Lower lobe of right lung (tissue), 2 donors: ENCODE measurements at regions not wholly inside any gene's neighbourhood (a gene's known extent, or its start where the extent isn't known, plus 50 kb on each side); places are given as distances from the start of the nearest gene placed in this dataset.

Experiments used
- ATAC-seq, 2 donors: fragments of 200-7000 bp; cut with Tn5 transposase; one replicate each; pipeline ENCODE4 v1.9.1; 2020 to 2022; ENCODE audit warnings: mild to moderate bottlenecking in 2 of 2, moderate library complexity in 2 of 2
- DNase-seq: peaks from one replicate; pipeline ENCODE4 v3.0.0-alpha.2; 2020
- H3K27ac ChIP-seq: fragments of 200-600 bp; one replicate; pipeline ENCODE4 v1.8.0; 2022
- H3K27me3 ChIP-seq: fragments of 200-600 bp; one replicate; pipeline ENCODE4 v1.8.0; 2022; ENCODE audit warnings: low read depth
- H3K36me3 ChIP-seq: fragments of 200-600 bp; one replicate; pipeline ENCODE4 v1.8.0; 2022; ENCODE audit warnings: mild to moderate bottlenecking
- H3K4me1 ChIP-seq: fragments of 200-600 bp; one replicate; pipeline ENCODE4 v1.8.0; 2022
- H3K4me3 ChIP-seq: fragments of 200-600 bp; one replicate; pipeline ENCODE4 v1.8.0; 2022; ENCODE audit warnings: mild to moderate bottlenecking
- H3K9me3 ChIP-seq: fragments of 200-600 bp; one replicate; pipeline ENCODE4 v1.8.0; 2022
- CTCF ChIP-seq: fragments of 200-600 bp; IDR thresholded peaks from one replicate; pipeline ENCODE4 v1.8.0; 2022; ENCODE audit warnings: antibody characterized with exemption, mild to moderate bottlenecking
- intact Hi-C: fragments of 100-400 bp; cut with DNase I; formaldehyde crosslinking; loops from one replicate; pipeline ENCODE4 v1.11.0; 2022
- donor health status: DM: no; HTN: yes; CAD: no; lungs with severe emphysema.

DNA sequence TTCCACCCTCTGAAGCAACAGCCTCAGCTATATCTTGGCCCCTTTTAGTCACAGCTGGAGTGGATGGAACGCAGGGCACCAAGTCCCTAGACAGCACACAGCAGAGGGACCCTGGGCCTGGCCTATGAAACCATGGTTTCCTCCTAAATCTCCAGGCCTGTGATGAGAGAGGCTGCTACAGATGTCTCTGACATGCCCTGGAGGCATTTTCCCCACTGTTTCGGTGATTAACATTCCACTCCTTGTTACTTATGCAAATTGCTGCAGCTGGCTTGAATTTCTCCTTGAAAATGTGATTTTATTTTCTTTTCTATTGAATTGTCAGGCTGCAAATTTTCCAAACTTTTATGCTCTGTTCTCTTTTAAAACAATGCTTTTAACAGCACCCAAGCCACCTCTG, 384.8 kb downstream of the PRR16 start:
- H3K4me3 ChIP-seq = no peak overlapping the region
- no peak for DNase-seq
- intact Hi-C loops = no loop called here
- H3K36me3 ChIP-seq = no peaks in the 10 kb centered on the region
- no peaks in the 10 kb centered on the region for H3K4me1 ChIP-seq
- H3K9me3 ChIP-seq = no peaks in the 10 kb centered on the region
- H3K27me3 ChIP-seq = no peaks in the 10 kb centered on the region
- no peak for TF ChIP-seq CTCF
- ATAC-seq = no peak
- no peak overlapping the region for H3K27ac ChIP-seq

GRCh38 chr5:120852222-120852860, 388.2 kb downstream of the PRR16 start:
- no peak for ATAC-seq
- intact Hi-C loops = no loop called here
- TF ChIP-seq CTCF = no peak

DNA sequence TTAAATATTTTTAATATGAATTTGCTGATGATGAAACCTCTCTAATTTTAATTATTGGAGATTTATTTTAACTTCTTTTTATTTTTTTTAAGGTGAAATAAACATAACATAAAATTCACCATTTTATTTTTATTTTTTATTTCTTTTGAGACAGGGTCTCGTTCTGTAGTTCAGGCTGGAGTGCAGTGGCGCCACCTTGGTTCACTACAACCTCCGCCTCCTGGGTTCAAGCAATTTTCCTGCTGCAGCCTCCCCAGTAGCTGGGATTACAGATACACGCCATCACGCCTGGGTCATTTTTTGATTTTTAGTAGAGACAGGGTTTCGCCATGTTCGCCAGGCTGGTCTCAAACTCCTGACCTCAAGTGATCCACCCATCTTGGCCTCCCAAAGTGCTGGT, 402.9 kb downstream of the PRR16 start:
- no peak for ATAC-seq
- no peak for TF ChIP-seq CTCF

More at GRCh38 chr5:120852222-120852860, 388.2 kb downstream of the PRR16 start:
- Histone ChIP-seq H3K4me1 (no peaks in the 10 kb centered on the region), H3K36me3 (no peaks in the 10 kb centered on the region), H3K4me3 (no peak overlapping the region), H3K27me3 (no peaks in the 10 kb centered on the region), H3K9me3 (no peaks in the 10 kb centered on the region), H3K27ac (no peak overlapping the region)
- DNase-seq = no peak

DNA sequence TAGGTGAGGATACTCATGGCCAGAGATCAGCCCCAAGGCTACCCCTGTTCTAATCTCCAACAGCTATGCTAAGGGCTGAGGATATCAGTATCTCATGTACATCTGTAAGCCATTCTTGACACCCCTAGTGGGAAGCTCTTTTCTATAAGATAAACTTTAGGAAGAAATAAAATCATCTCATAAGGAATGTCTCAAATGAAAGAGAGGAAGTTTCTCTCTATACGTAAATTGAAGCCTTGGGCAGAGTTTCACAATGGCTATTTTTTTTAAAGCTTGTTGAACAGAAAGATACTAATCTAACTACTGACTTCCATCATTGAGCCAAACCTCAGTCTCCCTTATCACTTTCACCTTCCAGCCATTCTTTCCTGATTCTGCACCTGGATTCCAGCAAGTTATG, 405.7 kb downstream of the PRR16 start:
- DNase-seq = no peak
- Histone ChIP-seq H3K4me1 (peaks cover 4% of the 10 kb centered on the region), H3K4me3 (no peak overlapping the region), H3K9me3 (no peaks in the 10 kb centered on the region), H3K27me3 (no peaks in the 10 kb centered on the region), H3K27ac (no peak overlapping the region), H3K36me3 (no peaks in the 10 kb centered on the region)
- intact Hi-C loops = no loop called here
- no peak for ATAC-seq
- no peak for TF ChIP-seq CTCF

More for the DNA sequence above, 402.9 kb downstream of the PRR16 start:
- Histone ChIP-seq H3K4me1 (no peaks in the 10 kb centered on the region), H3K27ac (no peak overlapping the region), H3K4me3 (no peak overlapping the region), H3K9me3 (no peaks in the 10 kb centered on the region), H3K27me3 (no peaks in the 10 kb centered on the region), H3K36me3 (no peaks in the 10 kb centered on the region)
- intact Hi-C loops = no loop called here
- DNase-seq = no peak

DNA sequence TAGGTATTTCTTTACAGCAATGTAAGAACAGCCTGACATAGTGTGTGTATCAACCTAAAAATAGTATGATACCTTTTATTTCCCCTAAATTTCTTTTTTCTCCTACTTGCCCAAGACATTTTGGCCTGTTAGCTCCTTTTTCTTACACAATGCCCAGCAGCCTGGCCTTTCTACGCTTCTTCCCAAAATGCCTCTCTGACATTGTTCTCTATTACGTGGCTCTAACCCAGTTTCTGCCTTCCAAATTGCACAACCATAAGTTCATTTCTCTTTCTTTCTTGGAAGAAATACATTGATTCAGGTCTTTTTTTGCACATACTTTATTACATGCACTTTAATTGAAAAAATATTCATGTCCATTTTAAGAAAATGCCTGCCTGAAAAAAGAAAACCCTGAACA, 408.2 kb downstream of the PRR16 start:
- no peak for TF ChIP-seq CTCF
- Histone ChIP-seq H3K4me1 (peaks cover 4% of the 10 kb centered on the region), H3K27ac (no peak overlapping the region), H3K27me3 (no peaks in the 10 kb centered on the region), H3K9me3 (no peaks in the 10 kb centered on the region), H3K4me3 (no peak overlapping the region), H3K36me3 (no peaks in the 10 kb centered on the region)
- intact Hi-C loops = no loop called here
- DNase-seq (no peak), ATAC-seq (no peak)

DNA sequence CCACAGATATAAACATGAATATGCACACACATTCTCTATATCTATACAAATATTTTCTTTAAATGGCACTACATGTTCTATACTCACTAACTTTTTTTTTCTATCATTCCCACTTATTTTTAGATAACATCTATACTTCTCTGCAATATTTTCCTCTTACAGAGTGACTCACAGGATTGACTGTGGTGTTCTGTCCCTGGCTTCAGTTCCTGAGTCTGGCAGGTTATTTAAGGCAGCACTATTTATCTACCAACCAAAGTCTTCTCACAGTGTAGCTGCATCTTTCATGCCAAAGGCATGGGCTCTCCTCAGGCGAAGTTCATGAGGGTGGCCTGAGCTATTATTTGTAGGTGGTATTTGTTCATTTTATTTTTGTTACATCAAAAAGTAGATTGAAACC, 409.0 kb downstream of the PRR16 start:
- ATAC-seq = peak in 1 of 2 donors; percentile 32
- no peak for DNase-seq

More for the DNA sequence above, 409.0 kb downstream of the PRR16 start:
- Histone ChIP-seq H3K4me1 (peaks cover 4% of the 10 kb centered on the region), H3K9me3 (no peaks in the 10 kb centered on the region), H3K36me3 (no peaks in the 10 kb centered on the region), H3K4me3 (no peak overlapping the region), H3K27me3 (no peaks in the 10 kb centered on the region), H3K27ac (no peak overlapping the region)
- no peak for TF ChIP-seq CTCF
- intact Hi-C loops = no loop called here
